ENCODE measurements at regions not wholly inside any gene's neighbourhood (a gene's known extent, or its start where the extent isn't known, plus 50 kb on each side); places are given as distances from the start of the nearest gene placed in this dataset.

- Histone ChIP-seq H3K9ac (ENCODE audit: control insufficient read depth, insufficient read depth, low read length) (no peak overlapping the region), H3K27me3 (replicated peaks in 1 of 2; ENCODE audit: control insufficient read depth in 2 of 2, insufficient read depth in 2 of 2, low read length in 1 of 2) (no peaks in the 10 kb centered on the region), H3K4me1 (ENCODE audit: control insufficient read depth, insufficient read depth, low read length) (no peaks in the 10 kb centered on the region), H3K36me3 (ENCODE audit: control insufficient read depth in 2 of 2, insufficient read depth in 2 of 2, low read length in 1 of 2) (no peaks in the 10 kb centered on the region), H3K79me2 (ENCODE audit: control insufficient read depth, insufficient read depth, low read length) (no peaks in the 10 kb centered on the region), H3K27ac (ENCODE audit: control insufficient read depth, insufficient read depth) (no peak overlapping the region), H3K4me3 (no peak overlapping the region), H3K4me2 (ENCODE audit: control insufficient read depth, insufficient read depth) (no peak overlapping the region), H2AFZ (ENCODE audit: control insufficient read depth, low read depth, low read length) (no peak overlapping the region), H4K20me1 (ENCODE audit: control insufficient read depth, insufficient read depth) (no peaks in the 10 kb centered on the region), H3K9me3 (replicated peaks; ENCODE audit: control insufficient read depth, insufficient read depth, low read length) (no peaks in the 10 kb centered on the region)
- ChIA-PET RAD21 (ENCODE audit: unreplicated experiment) (no interaction called here), SMC1A (ENCODE audit: uncharacterized antibody, unreplicated experiment) (interaction anchor here (0.8 kb wide), 1 partner anchor 14 kb away, joined by 3 read pairs; no protein-coding TSS in a partner anchor), CTCF (no interaction called here), POLR2A (no interaction called here)
- intact Hi-C loops (cut with micrococcal nuclease; ENCODE audit: unreplicated experiment) (no loop called here), in situ Hi-C loops (cut with MboI) (no loop called here)
- TF ChIP-seq RELA (IDR thresholded peaks at IDR 0.05; ENCODE audit: borderline replicate concordance, partially characterized antibody) = no peak
- no peak for TF ChIP-seq RAD21 (IDR thresholded peaks at IDR 0.05; ENCODE audit: insufficient read depth, low read depth, low read length)
- no peak for TF ChIP-seq CBFB (IDR thresholded peaks at IDR 0.05; ENCODE audit: low read depth)
- TF ChIP-seq SREBF2 (IDR thresholded peaks at IDR 0.05; ENCODE audit: low read length) = no peak
- no peak for TF ChIP-seq NBN (IDR thresholded peaks at IDR 0.05)
- TF ChIP-seq HDAC2 (IDR thresholded peaks at IDR 0.05) = no peak
- TF ChIP-seq SPI1 (IDR thresholded peaks at IDR 0.05; ENCODE audit: borderline replicate concordance, insufficient read depth, low read depth, low read length) = no peak
- TF ChIP-seq ASH2L (IDR thresholded peaks at IDR 0.05; ENCODE audit: borderline replicate concordance, low read depth) = no peak
- TF ChIP-seq PKNOX1 (IDR thresholded peaks at IDR 0.05) = no peak
- no peak for TF ChIP-seq MYC (IDR thresholded peaks at IDR 0.05; ENCODE audit: insufficient read depth, insufficient read length, insufficient replicate concordance, low read length, severe bottlenecking)
- TF ChIP-seq, protein P1, sequence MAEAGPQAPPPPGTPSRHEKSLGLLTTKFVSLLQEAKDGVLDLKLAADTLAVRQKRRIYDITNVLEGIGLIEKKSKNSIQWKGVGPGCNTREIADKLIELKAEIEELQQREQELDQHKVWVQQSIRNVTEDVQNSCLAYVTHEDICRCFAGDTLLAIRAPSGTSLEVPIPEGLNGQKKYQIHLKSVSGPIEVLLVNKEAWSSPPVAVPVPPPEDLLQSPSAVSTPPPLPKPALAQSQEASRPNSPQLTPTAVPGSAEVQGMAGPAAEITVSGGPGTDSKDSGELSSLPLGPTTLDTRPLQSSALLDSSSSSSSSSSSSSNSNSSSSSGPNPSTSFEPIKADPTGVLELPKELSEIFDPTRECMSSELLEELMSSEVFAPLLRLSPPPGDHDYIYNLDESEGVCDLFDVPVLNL (IDR thresholded peaks at IDR 0.05; ENCODE audit: low read depth, low read length) = no peak
- TF ChIP-seq, protein P2, sequence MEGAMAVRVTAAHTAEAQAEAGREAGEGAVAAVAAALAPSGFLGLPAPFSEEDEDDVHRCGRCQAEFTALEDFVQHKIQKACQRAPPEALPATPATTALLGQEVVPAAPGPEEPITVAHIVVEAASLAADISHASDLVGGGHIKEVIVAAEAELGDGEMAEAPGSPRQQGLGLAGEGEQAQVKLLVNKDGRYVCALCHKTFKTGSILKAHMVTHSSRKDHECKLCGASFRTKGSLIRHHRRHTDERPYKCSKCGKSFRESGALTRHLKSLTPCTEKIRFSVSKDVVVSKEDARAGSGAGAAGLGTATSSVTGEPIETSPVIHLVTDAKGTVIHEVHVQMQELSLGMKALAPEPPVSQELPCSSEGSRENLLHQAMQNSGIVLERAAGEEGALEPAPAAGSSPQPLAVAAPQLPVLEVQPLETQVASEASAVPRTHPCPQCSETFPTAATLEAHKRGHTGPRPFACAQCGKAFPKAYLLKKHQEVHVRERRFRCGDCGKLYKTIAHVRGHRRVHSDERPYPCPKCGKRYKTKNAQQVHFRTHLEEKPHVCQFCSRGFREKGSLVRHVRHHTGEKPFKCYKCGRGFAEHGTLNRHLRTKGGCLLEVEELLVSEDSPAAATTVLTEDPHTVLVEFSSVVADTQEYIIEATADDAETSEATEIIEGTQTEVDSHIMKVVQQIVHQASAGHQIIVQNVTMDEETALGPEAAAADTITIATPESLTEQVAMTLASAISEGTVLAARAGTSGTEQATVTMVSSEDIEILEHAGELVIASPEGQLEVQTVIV (IDR thresholded peaks at IDR 0.05; ENCODE audit: borderline replicate concordance, partially characterized antibody) = no peak
- no peak for TF ChIP-seq ETV6 (conservative IDR thresholded peaks at IDR 0.05 in 1 of 2, IDR thresholded peaks at IDR 0.05 in 1 of 2; ENCODE audit: borderline replicate concordance in 1 of 2, low read depth in 1 of 2)
- TF ChIP-seq CBX3 (IDR thresholded peaks at IDR 0.05; ENCODE audit: borderline replicate concordance, low read depth) = no peak
- TF ChIP-seq NR2C2 (IDR thresholded peaks at IDR 0.05; ENCODE audit: borderline replicate concordance, control insufficient read depth, insufficient read length, low read depth) = no peak
- FAIRE-seq (no peak), ATAC-seq (no peak), DNase-seq (ENCODE audit: low read depth, low spot score) (no peak)
- WGBS (ENCODE audit: insufficient coverage, insufficient replicate concordance, low lambda C conversion rate, missing lambda C conversion rate) = 100% methylated on average over 3 of the region's 3 CpGs
- no TSS peak for BruUV-seq (replicated peaks)
Measured at GRCh38 chr5:116799401-116799800, 224.8 kb upstream of the SEMA6A start.

Measured in GM12878 (cell line).